ENCODE measurements at regions not wholly inside any gene's neighbourhood (a gene's known extent, or its start where the extent isn't known, plus 50 kb on each side); places are given as distances from the start of the nearest gene placed in this dataset.
A peak's percentile ranks its signal among the peaks of the same experiment; 100 is the strongest.

DNA sequence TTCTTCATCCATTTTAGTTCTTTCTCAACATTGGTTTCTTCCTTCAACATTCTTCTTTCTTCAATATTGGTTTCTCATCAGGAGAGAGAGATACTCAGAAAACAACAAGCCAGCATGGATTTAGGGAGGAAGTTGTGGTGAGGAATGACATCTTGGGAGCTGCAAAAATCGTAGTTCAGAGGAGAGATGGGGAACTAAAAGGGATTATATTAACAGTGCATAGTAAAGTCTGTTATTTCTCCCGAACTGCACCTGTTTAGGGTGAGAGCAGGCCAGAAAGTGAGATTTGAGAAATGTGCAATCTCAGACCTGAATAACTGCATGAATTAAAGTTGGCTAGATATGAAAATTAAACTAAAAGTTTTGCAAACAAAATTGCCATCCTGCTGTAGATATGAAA, 94.5 kb downstream of the CASP12 start:
- Histone ChIP-seq H3K9me3 (ENCODE audit: control insufficient read depth in 3 of 3, low read length in 3 of 3) (no peaks in the 10 kb centered on the region), H3K36me3 (ENCODE audit: control insufficient read depth in 3 of 3, insufficient read depth in 3 of 3, low read length in 3 of 3) (no peaks in the 10 kb centered on the region), H3K4me3 (ENCODE audit: low read length in 3 of 3) (no peak overlapping the region), H3K4me1 (ENCODE audit: control insufficient read depth in 3 of 3, insufficient read depth in 3 of 3, low read length in 3 of 3) (no peaks in the 10 kb centered on the region), H3K9ac (ENCODE audit: low read depth in 1 of 3, low read length in 3 of 3) (no peak overlapping the region), H3K27ac (ENCODE audit: low read depth, low read length) (no peak overlapping the region), H3K27me3 (ENCODE audit: control insufficient read depth in 3 of 3, insufficient read depth in 3 of 3, low read length in 3 of 3) (no peaks in the 10 kb centered on the region)

- Histone ChIP-seq H3K4me3 (ENCODE audit: low read length in 3 of 3) (no peak overlapping the region), H3K27ac (ENCODE audit: low read depth, low read length) (no peak overlapping the region), H3K9me3 (ENCODE audit: control insufficient read depth in 3 of 3, low read length in 3 of 3) (no peaks in the 10 kb centered on the region), H3K27me3 (ENCODE audit: control insufficient read depth in 3 of 3, insufficient read depth in 3 of 3, low read length in 3 of 3) (no peaks in the 10 kb centered on the region), H3K4me1 (ENCODE audit: control insufficient read depth in 3 of 3, insufficient read depth in 3 of 3, low read length in 3 of 3) (no peaks in the 10 kb centered on the region), H3K36me3 (ENCODE audit: control insufficient read depth in 3 of 3, insufficient read depth in 3 of 3, low read length in 3 of 3) (no peaks in the 10 kb centered on the region), H3K9ac (ENCODE audit: low read depth in 1 of 3, low read length in 3 of 3) (no peak overlapping the region)
Measured at GRCh38 chr11:104799251-104799650, 99.0 kb downstream of the CASP12 start.

GRCh38 chr11:104798789-104799188, 99.5 kb downstream of the CASP12 start:
- Histone ChIP-seq H3K27me3 (ENCODE audit: control insufficient read depth in 3 of 3, insufficient read depth in 3 of 3, low read length in 3 of 3) (no peaks in the 10 kb centered on the region), H3K4me3 (ENCODE audit: low read length in 3 of 3) (peak overlapping the region in 1 of 3 donors; percentile 14), H3K9ac (ENCODE audit: low read depth in 1 of 3, low read length in 3 of 3) (no peak overlapping the region), H3K27ac (ENCODE audit: low read depth, low read length) (no peak overlapping the region), H3K4me1 (ENCODE audit: control insufficient read depth in 3 of 3, insufficient read depth in 3 of 3, low read length in 3 of 3) (no peaks in the 10 kb centered on the region), H3K9me3 (ENCODE audit: control insufficient read depth in 3 of 3, low read length in 3 of 3) (no peaks in the 10 kb centered on the region), H3K36me3 (ENCODE audit: control insufficient read depth in 3 of 3, insufficient read depth in 3 of 3, low read length in 3 of 3) (no peaks in the 10 kb centered on the region)

DNA sequence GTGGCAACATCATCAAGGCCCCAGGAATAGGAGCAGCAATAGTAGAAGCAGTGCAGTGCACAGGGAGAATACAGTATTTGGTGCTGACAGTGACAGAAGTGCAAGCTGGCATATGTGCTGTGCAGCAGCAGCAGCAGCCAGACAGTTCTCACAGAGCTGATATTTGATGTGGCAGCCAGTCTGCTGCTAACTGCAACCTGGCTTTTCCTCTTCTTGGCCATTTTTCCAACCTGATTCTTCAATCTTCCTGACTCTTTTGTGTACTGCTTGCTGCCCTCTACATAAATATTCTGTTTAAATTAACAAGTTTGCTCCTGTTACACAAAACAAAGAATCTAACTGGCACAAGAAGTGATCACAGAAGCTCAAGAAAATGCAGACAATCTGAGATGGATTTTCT, 102.0 kb downstream of the CASP12 start:
- H3K9me3 ChIP-seq (ENCODE audit: control insufficient read depth in 3 of 3, low read length in 3 of 3), result no peaks in the 10 kb centered on the region
- no peaks in the 10 kb centered on the region for H3K4me1 ChIP-seq (ENCODE audit: control insufficient read depth in 3 of 3, insufficient read depth in 3 of 3, low read length in 3 of 3)

DNA sequence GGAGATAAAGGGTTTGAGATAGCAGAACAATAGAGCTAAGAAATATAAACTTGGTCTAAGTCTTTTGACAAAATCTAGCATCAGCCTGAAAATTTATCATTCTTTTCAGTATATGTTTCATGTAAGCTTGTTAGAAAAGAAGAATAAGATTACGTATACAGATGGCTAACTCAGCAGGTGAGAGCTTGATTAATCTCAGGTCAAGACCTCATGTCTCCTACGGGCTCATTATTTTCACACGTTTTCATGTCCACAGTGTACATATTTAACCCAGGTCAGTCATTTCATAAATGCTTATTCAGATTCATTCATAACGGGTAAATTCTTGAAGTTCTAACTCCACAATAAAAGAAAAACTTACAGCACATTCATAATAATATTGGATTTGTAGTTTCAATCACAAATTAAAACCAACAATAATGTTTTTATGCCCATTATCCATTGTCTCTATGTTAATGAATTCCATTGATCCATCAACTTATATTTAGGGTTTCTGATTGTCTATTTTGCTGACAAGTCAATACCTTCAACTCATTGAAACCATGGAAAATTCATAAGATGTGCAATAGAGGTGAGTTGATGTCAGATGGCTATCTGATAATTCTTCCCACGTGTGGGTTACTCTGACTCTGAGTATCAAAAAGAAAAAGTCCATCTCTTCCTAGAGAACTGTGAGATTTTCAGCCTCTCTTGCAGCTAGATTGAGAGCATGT, 102.6 kb downstream of the CASP12 start:
- no peak overlapping the region for H3K4me3 ChIP-seq (ENCODE audit: low read length in 3 of 3)
- no peak overlapping the region for H3K9ac ChIP-seq (ENCODE audit: low read depth in 1 of 3, low read length in 3 of 3)
- no peaks in the 10 kb centered on the region for H3K4me1 ChIP-seq (ENCODE audit: control insufficient read depth in 3 of 3, insufficient read depth in 3 of 3, low read length in 3 of 3)
- no peaks in the 10 kb centered on the region for H3K27me3 ChIP-seq (ENCODE audit: control insufficient read depth in 3 of 3, insufficient read depth in 3 of 3, low read length in 3 of 3)
- H3K27ac ChIP-seq (ENCODE audit: low read depth, low read length), result no peak overlapping the region
- H3K36me3 ChIP-seq (ENCODE audit: control insufficient read depth in 3 of 3, insufficient read depth in 3 of 3, low read length in 3 of 3), result no peaks in the 10 kb centered on the region
- no peaks in the 10 kb centered on the region for H3K9me3 ChIP-seq (ENCODE audit: control insufficient read depth in 3 of 3, low read length in 3 of 3)

More for the DNA sequence above, 102.0 kb downstream of the CASP12 start:
- H3K9ac ChIP-seq (ENCODE audit: low read depth in 1 of 3, low read length in 3 of 3), result no peak overlapping the region
- H3K27ac ChIP-seq (ENCODE audit: low read depth, low read length), result no peak overlapping the region
- H3K27me3 ChIP-seq (ENCODE audit: control insufficient read depth in 3 of 3, insufficient read depth in 3 of 3, low read length in 3 of 3), result no peaks in the 10 kb centered on the region
- no peaks in the 10 kb centered on the region for H3K36me3 ChIP-seq (ENCODE audit: control insufficient read depth in 3 of 3, insufficient read depth in 3 of 3, low read length in 3 of 3)
- H3K4me3 ChIP-seq (ENCODE audit: low read length in 3 of 3), result no peak overlapping the region

DNA sequence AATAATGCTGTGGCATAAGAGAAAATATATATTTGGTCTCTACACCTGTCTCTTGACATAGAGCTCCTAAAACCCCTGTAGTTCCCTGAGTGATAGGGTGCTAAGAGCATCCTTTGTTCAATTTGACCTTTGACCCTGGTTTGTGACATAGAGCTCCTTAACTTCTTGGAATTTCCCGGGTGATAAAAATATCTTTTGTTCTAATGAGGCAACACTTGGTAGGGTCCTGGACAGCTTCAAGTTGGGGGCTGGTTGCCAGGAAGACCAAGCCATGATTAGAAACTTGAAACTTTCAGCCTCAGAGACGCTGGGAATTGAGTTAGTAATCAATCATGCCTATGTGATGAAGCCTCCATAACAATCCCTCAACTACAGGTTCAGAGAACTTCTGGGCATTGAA, 105.4 kb downstream of the CASP12 start:
- no peaks in the 10 kb centered on the region for H3K4me1 ChIP-seq (ENCODE audit: control insufficient read depth in 3 of 3, insufficient read depth in 3 of 3, low read length in 3 of 3)
- no peak overlapping the region for H3K4me3 ChIP-seq (ENCODE audit: low read length in 3 of 3)
- H3K27ac ChIP-seq (ENCODE audit: low read depth, low read length), result no peak overlapping the region
- no peaks in the 10 kb centered on the region for H3K9me3 ChIP-seq (ENCODE audit: control insufficient read depth in 3 of 3, low read length in 3 of 3)
- no peaks in the 10 kb centered on the region for H3K27me3 ChIP-seq (ENCODE audit: control insufficient read depth in 3 of 3, insufficient read depth in 3 of 3, low read length in 3 of 3)
- H3K36me3 ChIP-seq (ENCODE audit: control insufficient read depth in 3 of 3, insufficient read depth in 3 of 3, low read length in 3 of 3), result no peaks in the 10 kb centered on the region
- H3K9ac ChIP-seq (ENCODE audit: low read depth in 1 of 3, low read length in 3 of 3), result no peak overlapping the region

- Histone ChIP-seq H3K27ac (ENCODE audit: low read depth, low read length) (no peak overlapping the region), H3K27me3 (ENCODE audit: control insufficient read depth in 3 of 3, insufficient read depth in 3 of 3, low read length in 3 of 3) (no peaks in the 10 kb centered on the region), H3K9ac (ENCODE audit: low read depth in 1 of 3, low read length in 3 of 3) (no peak overlapping the region), H3K36me3 (ENCODE audit: control insufficient read depth in 3 of 3, insufficient read depth in 3 of 3, low read length in 3 of 3) (no peaks in the 10 kb centered on the region), H3K4me1 (ENCODE audit: control insufficient read depth in 3 of 3, insufficient read depth in 3 of 3, low read length in 3 of 3) (no peaks in the 10 kb centered on the region), H3K4me3 (ENCODE audit: low read length in 3 of 3) (no peak overlapping the region), H3K9me3 (ENCODE audit: control insufficient read depth in 3 of 3, low read length in 3 of 3) (no peaks in the 10 kb centered on the region)
Measured at GRCh38 chr11:104791896-104792295, 106.4 kb downstream of the CASP12 start.

DNA sequence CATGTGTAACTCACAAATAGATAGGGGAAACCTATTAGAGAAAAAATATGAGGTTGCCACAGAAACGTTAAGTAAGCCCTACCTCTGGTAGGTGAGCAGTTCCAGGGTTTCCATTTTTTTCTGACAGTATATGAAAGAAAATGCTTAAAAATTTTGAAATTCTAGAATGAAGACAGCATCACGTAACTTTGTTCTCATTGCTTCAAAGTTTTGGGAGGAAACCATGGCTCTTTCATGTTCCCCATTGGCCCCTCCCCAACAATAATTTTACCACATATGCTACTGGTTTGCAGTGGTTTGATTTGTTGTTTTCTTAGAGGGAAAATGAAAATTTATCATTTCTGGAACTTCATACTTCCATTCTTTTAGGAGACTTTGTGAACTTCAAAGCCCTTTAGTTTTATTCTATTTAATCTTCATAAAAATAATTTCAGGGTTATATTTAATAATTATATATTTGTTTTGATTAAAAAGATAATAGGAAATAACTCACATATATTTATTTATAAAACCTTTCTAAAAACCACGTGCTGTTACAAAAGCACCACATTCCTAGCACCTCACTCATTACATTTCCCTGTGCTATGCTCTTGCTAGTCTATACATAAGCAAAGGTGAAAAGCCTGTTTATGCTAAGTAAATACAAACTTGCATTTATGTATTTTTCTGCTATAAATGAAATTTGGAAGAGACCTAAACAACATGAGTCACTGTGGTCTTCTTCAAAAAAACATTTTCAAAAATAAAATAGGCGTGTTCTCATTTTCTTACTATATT, 113.4 kb downstream of the CASP12 start:
- Histone ChIP-seq H3K36me3 (ENCODE audit: control insufficient read depth in 3 of 3, insufficient read depth in 3 of 3, low read length in 3 of 3) (no peaks in the 10 kb centered on the region), H3K27ac (ENCODE audit: low read depth, low read length) (no peak overlapping the region), H3K4me3 (ENCODE audit: low read length in 3 of 3) (no peak overlapping the region), H3K27me3 (ENCODE audit: control insufficient read depth in 3 of 3, insufficient read depth in 3 of 3, low read length in 3 of 3) (no peaks in the 10 kb centered on the region), H3K9ac (ENCODE audit: low read depth in 1 of 3, low read length in 3 of 3) (no peak overlapping the region), H3K9me3 (ENCODE audit: control insufficient read depth in 3 of 3, low read length in 3 of 3) (no peaks in the 10 kb centered on the region), H3K4me1 (ENCODE audit: control insufficient read depth in 3 of 3, insufficient read depth in 3 of 3, low read length in 3 of 3) (no peaks in the 10 kb centered on the region)

- H3K27me3 ChIP-seq (ENCODE audit: control insufficient read depth in 3 of 3, insufficient read depth in 3 of 3, low read length in 3 of 3), result no peaks in the 10 kb centered on the region
Measured at GRCh38 chr11:104783241-104783640, 115.0 kb downstream of the CASP12 start.

GRCh38 chr11:104782377-104782754, 115.9 kb downstream of the CASP12 start:
- H3K27ac ChIP-seq (ENCODE audit: low read depth, low read length), result no peak overlapping the region
- H3K4me1 ChIP-seq (ENCODE audit: control insufficient read depth in 3 of 3, insufficient read depth in 3 of 3, low read length in 3 of 3), result no peaks in the 10 kb centered on the region

More at GRCh38 chr11:104783241-104783640, 115.0 kb downstream of the CASP12 start:
- Histone ChIP-seq H3K9ac (ENCODE audit: low read depth in 1 of 3, low read length in 3 of 3) (no peak overlapping the region), H3K4me3 (ENCODE audit: low read length in 3 of 3) (no peak overlapping the region), H3K4me1 (ENCODE audit: control insufficient read depth in 3 of 3, insufficient read depth in 3 of 3, low read length in 3 of 3) (no peaks in the 10 kb centered on the region), H3K9me3 (ENCODE audit: control insufficient read depth in 3 of 3, low read length in 3 of 3) (no peaks in the 10 kb centered on the region), H3K36me3 (ENCODE audit: control insufficient read depth in 3 of 3, insufficient read depth in 3 of 3, low read length in 3 of 3) (no peaks in the 10 kb centered on the region), H3K27ac (ENCODE audit: low read depth, low read length) (no peak overlapping the region)

More at GRCh38 chr11:104782377-104782754, 115.9 kb downstream of the CASP12 start:
- Histone ChIP-seq H3K9me3 (ENCODE audit: control insufficient read depth in 3 of 3, low read length in 3 of 3) (no peaks in the 10 kb centered on the region), H3K4me3 (ENCODE audit: low read length in 3 of 3) (no peak overlapping the region), H3K36me3 (ENCODE audit: control insufficient read depth in 3 of 3, insufficient read depth in 3 of 3, low read length in 3 of 3) (no peaks in the 10 kb centered on the region), H3K27me3 (ENCODE audit: control insufficient read depth in 3 of 3, insufficient read depth in 3 of 3, low read length in 3 of 3) (no peaks in the 10 kb centered on the region), H3K9ac (ENCODE audit: low read depth in 1 of 3, low read length in 3 of 3) (no peak overlapping the region)
